GM18858 (cell line): ENCODE measurements at regions not wholly inside any gene's neighbourhood (a gene's known extent, or its start where the extent isn't known, plus 50 kb on each side); places are given as distances from the start of the nearest gene placed in this dataset.

ENCODE experiments used
- ATAC-seq: cut with Tn5 transposase; IDR thresholded peaks from one replicate; pipeline ENCODE4 v1.9.1; 2021; ENCODE audit not compliant: unreplicated experiment

DNA sequence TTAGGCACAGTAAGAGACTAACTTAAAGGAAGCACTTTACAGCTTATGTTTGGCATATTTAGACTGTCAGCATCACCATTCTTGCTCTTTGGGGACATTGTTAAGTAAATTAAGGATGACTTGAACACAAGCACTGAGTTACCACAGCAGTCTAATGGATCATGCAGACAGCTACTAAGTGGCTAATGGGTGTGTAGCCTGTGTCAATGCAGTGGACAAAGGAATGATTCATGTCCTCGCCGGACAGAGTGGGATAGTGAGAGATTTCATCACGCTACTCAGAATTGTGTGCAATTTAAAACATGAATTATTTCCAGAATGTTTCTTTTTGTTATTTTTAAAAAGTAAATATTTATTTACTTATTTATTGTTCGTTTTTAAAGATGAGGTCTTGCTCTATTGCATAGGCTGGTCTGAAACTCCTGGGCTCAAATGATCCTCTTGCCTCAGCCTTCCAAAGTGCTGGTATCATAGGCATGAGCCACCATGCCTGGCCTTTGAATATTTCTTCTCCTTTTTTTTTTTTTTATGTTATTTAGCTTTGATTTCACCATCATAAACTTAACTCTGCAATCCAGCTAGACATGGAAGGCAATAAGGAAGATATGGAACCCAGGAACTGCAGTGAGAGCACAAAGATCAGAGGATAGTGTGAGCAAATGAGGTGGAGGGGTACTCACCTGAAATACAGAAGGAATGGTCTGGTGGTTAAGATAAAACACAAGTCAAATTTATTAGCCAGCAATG is 53.0 kb upstream of the KLF4 start:
- ATAC-seq: no peak

DNA sequence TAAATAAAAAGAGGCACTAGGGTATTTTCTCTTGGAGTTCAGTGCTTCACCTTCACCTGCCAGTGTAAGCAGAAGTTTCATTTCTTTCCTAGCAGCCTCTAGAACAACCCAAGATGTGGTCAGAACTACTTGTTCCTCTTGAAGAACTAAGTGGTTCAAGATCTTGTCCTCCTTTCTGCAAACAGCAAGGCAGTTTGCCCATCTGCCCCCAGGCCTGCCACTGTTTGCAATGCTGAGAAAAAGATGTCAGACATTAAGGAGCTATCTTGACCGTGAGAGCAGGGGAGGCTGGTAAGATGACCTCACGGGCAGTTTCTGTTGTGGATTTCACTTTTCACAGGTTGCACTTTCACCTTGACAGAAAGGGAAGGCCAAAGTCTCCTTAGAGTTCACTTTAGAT is 52.0 kb upstream of the KLF4 start:
- ATAC-seq: no peak

DNA sequence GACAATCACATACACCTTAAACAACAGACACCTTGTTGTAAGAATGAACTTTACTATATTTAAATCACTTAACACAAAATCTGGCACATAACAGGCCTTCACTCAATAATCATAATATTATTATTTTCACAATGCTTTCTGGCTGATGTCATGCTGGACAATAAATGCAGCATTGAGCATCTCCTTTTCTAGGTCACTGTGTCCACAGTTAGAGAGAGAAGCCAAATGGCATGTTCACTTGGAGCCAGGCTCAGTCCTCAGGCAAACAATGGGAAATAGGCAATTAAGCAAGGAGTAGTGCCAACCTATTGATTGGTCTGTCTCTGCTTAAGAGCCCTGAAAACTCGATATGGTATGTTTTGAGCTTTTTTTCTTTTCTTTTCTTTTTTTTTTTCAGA is 50.6 kb upstream of the KLF4 start:
- no peak for ATAC-seq

DNA sequence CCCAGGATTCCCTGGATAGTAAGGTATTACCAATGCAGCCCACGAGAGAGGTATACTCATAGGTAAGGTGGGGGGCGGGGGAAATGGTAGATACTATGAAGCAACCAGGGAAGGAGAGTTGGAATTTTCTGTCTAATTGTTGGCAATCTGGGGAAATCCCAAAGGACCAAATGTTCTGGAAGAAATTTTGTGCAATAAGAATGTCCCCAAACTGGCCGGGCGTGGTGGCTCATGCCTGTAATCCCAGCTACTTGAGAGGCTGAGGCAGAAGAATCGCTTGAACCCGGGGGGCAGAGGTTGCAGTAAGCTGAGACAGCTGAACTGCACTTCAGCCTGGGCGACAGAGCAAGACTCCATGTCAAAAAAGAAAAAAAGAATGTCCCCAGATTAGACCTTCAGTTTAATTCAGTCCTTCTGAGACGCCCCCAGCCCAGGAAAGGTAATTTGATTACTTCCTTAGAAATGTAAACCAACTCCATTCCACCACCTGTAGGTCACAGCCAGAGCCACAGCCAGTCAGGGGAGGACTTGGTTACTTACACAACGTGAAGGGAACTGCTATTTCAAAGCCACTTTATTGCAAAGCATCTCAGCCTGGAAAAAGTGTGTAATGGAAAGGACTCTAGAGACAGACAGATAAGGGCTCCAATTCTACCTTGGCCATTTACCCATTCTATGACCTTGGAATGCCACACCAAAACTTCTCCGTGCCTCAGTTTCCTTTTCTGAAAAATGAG is 50.0 kb upstream of the KLF4 start:
- ATAC-seq: no peak
